ENCODE measurements at regions not wholly inside any gene's neighbourhood (a gene's known extent, or its start where the extent isn't known, plus 50 kb on each side); places are given as distances from the start of the nearest gene placed in this dataset.

DNA sequence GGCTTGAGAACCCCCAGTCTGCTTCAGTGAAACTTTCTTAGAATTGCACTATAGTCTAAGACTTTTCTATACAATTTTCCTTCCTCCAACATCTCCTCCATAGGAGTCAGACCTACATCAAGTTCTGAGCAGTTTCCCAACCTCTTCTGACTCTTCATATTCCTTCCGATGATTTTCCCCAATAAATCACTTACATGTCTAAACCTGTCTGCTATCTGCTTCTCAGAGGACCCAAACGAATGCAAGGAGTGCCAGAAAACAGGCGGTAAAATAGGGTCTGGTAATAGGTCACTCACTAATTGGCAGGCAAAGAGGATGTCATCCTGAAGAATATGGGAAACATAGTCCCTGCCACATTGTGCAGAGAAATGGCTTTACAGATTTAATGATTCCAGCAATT, 153.9 kb downstream of the PCDH18 start:
- no peak overlapping the region for H3K9ac ChIP-seq (ENCODE audit: low read length)
- no peaks in the 10 kb centered on the region; the same call in 1 of the 2 replicates for H3K9me2 ChIP-seq (ENCODE audit: insufficient read depth)
- no peaks in the 10 kb centered on the region for H3K27me3 ChIP-seq (ENCODE audit: insufficient read depth, low read length)
- H2AFZ ChIP-seq (ENCODE audit: low read depth, low read length, poor library complexity, severe bottlenecking) = no peak overlapping the region
- no peak overlapping the region for H3K4me3 ChIP-seq (replicated peaks in 1 of 2; ENCODE audit: low read depth in 1 of 2, low read length in 2 of 2)
- RAD21 ChIA-PET (ENCODE audit: low non-redundant PET in 1 of 2, low total read pairs in 2 of 2, uncharacterized antibody in 2 of 2, unreplicated experiment in 2 of 2) = no interaction called here
- ATAC-seq = no peak
- no peaks in the 10 kb centered on the region for H3K4me1 ChIP-seq (ENCODE audit: control insufficient read depth in 1 of 2, insufficient read depth in 2 of 2, low read length in 2 of 2)
- H4K20me1 ChIP-seq (ENCODE audit: insufficient read depth) = no peaks in the 10 kb centered on the region
- H3K27ac ChIP-seq (ENCODE audit: low read depth, low read length) = no peak overlapping the region
- H3K9me3 ChIP-seq (ENCODE audit: control insufficient read depth in 1 of 2, insufficient read depth in 1 of 2, low read depth in 1 of 2, low read length in 2 of 2) = no peaks in the 10 kb centered on the region
- POLR2A ChIA-PET = no interaction called here
- no TSS peak for BruUV-seq (replicated peaks)
- CTCF ChIA-PET = no interaction called here
- TF ChIP-seq SP1 (IDR thresholded peaks at IDR 0.05; ENCODE audit: low read depth) (no peak), ZBTB33 (IDR thresholded peaks at IDR 0.05; ENCODE audit: extremely low read depth, insufficient replicate concordance, low read length) (no peak), TCF7L2 (IDR thresholded peaks at IDR 0.05; ENCODE audit: borderline replicate concordance, extremely low read depth, insufficient read depth, insufficient read length) (no peak), EZH2phosphoT487 (IDR thresholded peaks at IDR 0.05; ENCODE audit: borderline replicate concordance) (no peak), SRF (IDR thresholded peaks at IDR 0.05; ENCODE audit: low read depth) (no peak), FOSL1 (IDR thresholded peaks at IDR 0.05; ENCODE audit: low read depth) (no peak), POLR2A (IDR thresholded peaks at IDR 0.05; ENCODE audit: borderline replicate concordance, extremely low read depth, insufficient read depth, insufficient read length) (no peak), JUND (IDR thresholded peaks at IDR 0.05) (no peak), EZH2 (IDR thresholded peaks at IDR 0.05) (no peak), ZFX (IDR thresholded peaks at IDR 0.05) (no peak), CBX3 (IDR thresholded peaks at IDR 0.05; ENCODE audit: low read depth) (no peak), CEBPB (IDR thresholded peaks at IDR 0.05; ENCODE audit: low read depth) (no peak), ATF3 (IDR thresholded peaks at IDR 0.05) (no peak), MAX (IDR thresholded peaks at IDR 0.05) (no peak), RAD21 (IDR thresholded peaks at IDR 0.05; ENCODE audit: low read depth) (no peak), YY1 (IDR thresholded peaks at IDR 0.05; ENCODE audit: extremely low read depth, insufficient replicate concordance, low read depth, low read length) (no peak)
- DNase-seq (ENCODE audit: low read depth, low spot score) = no peak
- no peaks in the 10 kb centered on the region for H3K79me2 ChIP-seq (ENCODE audit: insufficient read depth, low read length)
- H3K4me2 ChIP-seq (ENCODE audit: low read length) = no peak overlapping the region
- intact Hi-C loops (cut with micrococcal nuclease) = no loop called here
- H3K36me3 ChIP-seq (ENCODE audit: control insufficient read depth in 1 of 2, insufficient read depth in 2 of 2, low read length in 2 of 2) = no peaks in the 10 kb centered on the region

Measured in HCT116 (cell line).